Activated T-cell treated with anti-CD3 and anti-CD28 coated beads for 24 hours (primary cell): ENCODE measurements at regions not wholly inside any gene's neighbourhood (a gene's known extent, or its start where the extent isn't known, plus 50 kb on each side); places are given as distances from the start of the nearest gene placed in this dataset.

ENCODE experiments used
- DNase-seq: peaks from one replicate; pipeline ENCODE4 v3.0.0-alpha.2; 2020; ENCODE audit warnings: low read depth

DNA sequence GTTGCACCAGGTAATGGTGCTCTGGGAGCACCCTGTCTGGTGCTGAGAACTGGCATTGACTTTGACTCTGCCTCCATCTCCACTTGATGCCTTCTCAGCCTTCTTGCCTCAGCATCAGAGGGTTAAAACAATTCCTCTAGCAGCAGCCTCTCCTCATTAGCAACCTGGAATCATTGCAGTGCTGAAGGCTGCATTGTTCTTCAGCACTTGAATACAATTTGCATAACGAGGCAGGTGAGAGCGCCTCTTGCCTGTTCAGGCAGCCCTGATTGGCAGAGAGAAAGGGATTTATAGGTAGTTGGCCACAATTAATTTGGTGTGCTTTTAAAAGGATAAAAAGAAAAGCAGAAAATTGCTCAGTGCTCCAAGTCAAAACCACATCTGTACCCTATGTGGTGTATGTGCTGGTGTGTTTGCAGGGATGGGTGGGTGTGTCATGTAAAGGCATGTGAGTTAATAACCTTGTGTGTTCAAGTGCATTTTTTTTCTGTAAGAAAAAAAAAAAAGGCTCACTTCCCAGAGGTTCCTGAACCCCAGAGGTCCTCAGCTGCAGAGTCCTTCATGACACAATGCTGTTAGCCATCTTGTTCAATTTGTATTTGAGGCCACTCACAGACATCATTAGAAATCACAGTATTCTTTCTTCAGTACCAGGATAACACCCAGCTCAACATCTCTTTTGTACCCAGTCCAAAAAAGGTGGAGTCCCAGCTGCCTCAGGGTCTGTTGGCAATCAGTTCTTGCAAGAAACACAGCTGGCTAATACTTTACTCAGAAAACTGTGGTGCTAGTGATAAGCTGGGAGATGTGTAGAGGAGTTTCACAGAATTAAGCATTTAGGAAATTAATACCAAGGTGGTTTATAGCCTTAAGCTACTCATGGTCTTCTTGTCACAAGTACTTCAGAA lies 385.6 kb downstream of the GRIN2B start:
- DNase-seq, result no peak

DNA sequence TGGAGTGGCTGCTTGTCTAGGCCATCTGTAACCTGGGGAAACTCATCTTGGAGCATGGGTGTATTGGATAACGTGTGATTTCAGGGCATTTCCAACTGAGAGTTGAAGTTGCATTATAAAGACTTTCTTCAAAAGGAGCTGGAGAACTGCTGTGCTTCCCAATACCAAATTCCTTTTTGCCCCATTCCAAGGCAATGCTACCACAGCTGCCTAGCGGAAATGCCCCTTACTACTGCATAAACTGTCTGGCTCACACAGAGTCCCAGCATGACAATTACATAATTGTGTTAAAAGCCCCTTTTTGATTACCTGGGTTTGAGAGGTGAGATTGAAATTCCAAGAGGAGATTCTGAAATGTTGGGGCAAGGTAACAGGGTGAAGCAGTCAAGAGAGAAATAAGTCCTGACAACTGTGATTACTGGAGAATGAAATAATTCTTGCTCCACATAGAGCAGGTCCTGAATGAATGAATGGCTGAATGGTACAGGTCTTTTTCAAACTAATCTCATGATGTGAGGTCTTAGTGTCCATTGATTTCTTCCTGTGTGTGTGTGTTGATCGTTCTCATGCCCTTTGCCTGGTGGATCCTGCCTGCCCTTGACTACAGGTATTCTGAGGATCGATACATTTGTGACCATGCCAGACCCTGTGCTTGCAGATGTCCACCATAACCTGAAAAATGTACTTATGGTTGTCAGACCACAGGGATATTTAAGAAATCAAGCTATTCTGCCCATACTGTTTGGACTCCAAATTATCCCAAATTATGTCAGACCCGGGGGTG lies 386.5 kb downstream of the GRIN2B start:
- no peak for DNase-seq

DNA sequence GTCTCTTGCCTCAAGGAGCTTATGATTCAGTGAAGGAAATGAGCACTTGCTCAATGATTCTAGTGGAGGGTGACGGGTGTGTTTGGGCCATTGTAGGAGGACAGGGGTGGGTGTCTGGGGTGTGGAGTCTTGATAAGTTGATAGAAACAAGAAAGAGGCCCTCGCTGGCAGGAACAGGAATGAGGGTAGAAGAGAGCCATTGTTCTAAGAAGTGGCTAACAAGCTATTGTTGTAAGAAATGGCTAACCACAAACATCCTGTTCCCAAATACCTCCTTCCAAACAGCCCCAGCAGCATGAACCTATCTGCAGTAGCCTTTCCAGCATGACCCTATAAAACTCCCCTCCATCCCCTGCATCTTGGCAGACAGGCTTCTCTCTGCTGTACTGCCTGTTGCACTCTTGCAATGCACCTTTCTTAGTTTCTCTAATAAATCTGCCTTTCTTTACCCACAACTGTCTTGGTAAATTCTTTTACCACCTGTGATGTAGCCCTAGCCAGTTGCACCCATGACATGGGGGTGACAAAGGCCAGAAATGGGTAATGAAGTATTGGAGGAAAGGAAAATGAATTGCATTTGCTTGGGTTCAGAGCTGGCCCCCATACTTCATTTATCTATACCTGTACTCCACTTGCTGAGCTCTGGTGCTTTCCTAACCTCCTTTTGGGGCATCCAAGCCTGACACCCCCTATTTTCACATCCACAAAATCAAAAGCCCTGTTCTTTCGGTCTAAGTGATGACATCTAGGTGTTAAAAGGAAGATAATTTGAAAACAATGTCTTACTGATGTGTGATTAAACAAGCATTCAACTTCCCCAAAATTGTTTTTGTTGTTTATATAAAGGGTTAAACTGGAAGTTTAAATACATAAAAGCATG lies 389.1 kb downstream of the GRIN2B start:
- no peak for DNase-seq

DNA sequence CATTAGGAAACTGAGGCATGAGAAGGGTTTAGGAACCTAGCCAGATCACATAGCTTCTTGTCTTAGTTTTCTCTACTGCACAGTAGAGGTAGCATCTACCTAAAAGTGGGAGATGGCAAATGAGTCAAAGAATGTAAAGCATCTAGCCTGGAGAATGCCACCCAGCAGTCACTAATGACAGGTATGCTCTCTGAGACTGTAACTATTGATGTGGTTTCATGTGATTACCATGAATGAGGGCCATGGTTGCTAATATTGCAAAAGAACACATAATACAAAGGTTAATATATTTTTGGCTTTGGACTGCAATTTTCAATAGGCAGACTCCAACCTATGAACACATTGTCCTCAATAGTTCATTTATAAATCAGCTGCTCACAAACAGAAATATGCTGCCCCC lies 389.9 kb downstream of the GRIN2B start:
- no peak for DNase-seq

DNA sequence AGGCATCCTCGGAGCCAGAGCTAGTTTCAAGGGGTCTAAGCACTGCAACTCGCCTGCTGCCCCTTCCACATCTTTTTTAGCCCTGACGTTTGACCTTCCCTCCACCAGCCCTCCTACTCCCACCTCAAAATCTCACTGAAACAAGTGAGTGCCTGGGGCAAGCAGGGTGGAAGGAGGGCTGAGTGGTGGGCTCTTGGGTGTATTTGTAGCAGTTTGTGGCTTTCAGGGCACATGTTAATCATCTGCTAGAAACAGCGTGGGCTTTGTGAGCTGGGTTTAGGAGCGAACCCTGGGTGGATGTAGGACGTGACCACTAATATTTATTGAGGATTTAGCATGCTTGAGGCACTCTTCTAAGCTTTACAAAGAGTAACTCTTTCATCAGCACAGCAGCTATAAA lies 390.3 kb downstream of the GRIN2B start:
- no peak for DNase-seq

DNA sequence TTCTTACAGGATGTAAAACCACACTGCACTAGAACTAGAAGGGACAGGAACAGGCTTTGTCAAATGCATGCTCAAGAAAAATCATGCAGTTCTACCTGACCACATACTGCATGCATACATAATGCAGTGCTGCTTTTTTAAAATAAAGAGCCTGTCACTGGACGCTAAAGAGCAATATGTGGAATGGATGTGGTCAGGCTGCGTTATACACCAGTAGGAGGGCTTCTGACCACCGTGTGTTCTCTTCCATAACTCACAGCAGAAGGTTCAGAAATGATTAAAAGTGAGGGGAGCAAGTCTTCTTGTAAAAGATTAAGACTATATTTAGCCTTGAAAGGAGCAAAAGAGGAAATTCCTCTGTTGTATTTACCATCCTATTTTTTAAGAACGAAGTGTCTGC lies 392.0 kb downstream of the EMP1 start:
- no peak for DNase-seq

DNA sequence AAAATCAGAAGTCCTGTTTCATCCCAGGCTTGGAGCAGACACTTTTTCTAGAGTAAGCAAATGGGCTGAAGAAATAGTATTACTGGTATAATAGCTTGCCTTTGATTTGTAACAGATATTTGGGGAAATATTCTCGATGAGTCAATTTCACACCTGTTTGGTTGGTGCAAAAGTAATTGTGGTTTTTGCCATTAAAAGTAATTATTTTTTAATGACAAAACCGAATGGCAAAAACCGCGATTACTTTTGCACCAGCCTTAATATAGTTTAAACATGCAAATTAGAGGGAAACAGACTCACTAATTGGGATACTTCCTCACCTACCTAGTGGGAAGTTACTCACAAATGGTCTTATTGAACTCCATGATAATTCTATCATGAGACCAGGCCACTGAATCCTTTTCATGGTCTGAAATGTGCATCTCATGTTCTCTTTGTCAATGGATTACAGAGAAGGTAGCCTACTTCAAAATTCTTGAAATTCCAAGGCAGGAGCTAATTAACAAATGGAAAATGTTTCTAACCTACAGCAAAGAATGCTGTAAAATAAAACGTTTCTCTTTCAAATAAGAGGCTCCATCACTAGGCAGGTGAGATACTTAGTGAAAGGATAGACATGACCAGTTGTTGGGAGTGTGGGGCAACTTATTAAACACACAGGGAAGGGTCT lies 391.3 kb downstream of the EMP1 start:
- no peak for DNase-seq

DNA sequence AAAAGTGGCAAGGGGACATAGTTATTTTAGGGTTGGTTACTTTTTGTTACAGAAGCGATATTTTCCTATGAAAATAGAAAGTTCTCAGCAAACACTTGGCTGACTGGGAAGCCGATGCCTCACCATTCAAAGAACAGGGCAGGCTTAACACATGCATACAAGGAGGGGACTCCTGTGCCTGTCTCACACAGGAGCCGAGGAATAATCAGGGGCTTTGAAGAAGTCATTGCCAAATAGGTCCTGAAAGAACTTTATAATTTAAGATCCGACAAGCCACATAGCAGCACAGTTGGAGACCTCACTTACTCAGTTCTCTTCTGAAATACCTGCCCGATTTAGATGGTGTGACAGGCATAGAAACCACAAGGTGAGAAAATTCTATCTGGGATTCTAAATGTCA lies 389.8 kb downstream of the EMP1 start:
- DNase-seq, result no peak

DNA sequence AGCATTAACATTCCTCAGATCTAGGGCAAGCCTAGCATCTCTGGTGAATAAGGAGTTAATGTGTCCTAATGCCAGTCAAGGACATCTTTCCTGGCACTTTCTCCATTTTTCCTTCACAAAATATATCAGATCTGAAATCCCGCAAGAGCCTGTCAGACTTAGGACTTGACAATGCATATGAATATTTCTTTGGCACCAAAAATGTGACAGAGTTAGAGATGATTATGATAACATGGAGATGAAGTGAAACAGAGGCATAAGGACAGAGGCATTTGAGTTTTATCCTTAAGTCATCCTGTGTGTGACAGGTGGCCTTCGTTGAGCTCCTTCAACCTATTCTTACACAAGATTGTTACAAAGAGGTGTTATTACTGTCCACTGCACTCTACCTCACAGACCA lies 388.0 kb downstream of the EMP1 start:
- DNase-seq, result no peak

DNA sequence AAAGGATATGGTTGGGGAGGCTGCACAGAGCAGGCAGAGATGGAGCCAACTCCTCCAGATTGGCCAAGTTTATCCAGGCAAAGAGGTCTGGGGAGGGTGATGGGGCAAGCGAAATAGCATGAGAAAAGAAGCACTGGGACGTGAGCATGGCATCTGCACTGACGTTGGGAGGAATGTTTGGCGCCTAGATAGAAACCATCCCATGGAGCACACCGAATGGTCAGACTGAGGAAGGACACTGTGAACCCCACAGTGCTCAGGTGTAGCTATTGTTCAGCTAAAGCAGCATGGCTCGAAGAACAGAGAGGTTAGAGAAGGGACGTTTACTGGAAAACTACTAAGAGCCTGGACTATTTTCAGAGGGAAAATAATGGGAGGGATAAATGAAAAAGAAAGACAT lies 387.1 kb downstream of the EMP1 start:
- no peak for DNase-seq

DNA sequence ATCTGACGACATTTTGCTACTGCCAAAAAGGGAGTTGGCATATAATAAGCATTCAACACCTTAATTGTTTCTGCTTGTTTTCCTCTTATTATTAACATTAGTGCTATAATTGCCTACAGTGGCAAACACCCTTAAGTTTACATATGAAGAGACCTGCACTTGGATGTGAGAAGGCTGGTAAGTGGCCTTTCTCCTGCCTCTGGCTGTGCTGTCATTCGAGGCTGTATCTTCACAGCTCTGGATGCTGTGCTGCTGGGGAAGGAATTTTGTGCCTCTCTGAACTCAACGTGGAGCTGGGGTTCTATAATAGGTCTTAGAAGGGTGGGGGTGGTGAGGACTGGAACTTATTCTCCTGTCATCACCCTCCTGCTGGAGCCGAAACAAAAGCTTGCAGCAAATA lies 385.9 kb downstream of the EMP1 start:
- no peak for DNase-seq

DNA sequence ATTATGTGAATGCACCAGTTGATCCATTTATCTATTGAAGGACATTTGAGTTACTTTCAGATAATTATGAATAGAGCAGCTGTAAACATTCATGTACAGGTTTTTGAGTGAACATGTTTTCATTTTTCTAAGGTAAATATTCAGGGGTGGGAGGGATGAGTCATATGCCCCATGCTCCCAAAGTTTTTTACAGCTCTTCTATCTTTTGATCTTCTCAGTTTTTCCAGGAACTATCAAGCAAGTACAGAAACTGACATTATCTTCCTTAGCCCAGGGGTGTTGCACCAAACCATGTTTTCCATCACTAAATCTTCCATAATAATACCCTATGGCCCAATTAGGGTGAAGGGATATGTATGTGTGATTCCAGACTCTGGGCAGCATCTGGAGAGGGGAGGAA lies 384.5 kb downstream of the EMP1 start:
- DNase-seq, result no peak

DNA sequence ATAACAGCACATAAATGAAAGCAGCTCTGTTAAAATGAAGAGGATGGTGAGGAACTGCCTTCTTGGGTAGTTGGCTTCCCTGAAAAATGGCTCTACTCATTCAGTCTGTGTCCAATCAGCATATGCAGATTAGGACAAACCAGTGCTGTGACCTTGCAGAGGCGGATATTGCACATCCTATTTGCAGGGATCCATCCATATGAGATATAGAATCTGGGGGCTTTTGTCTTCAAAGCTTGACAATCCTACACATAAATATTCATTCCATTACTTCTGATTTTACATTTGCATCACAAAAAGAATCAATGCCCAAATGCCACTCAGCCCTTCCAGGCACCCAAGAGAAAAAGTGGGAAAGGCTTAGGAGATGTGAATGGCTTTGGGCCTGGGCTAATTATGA lies 383.7 kb downstream of the EMP1 start:
- no peak for DNase-seq

DNA sequence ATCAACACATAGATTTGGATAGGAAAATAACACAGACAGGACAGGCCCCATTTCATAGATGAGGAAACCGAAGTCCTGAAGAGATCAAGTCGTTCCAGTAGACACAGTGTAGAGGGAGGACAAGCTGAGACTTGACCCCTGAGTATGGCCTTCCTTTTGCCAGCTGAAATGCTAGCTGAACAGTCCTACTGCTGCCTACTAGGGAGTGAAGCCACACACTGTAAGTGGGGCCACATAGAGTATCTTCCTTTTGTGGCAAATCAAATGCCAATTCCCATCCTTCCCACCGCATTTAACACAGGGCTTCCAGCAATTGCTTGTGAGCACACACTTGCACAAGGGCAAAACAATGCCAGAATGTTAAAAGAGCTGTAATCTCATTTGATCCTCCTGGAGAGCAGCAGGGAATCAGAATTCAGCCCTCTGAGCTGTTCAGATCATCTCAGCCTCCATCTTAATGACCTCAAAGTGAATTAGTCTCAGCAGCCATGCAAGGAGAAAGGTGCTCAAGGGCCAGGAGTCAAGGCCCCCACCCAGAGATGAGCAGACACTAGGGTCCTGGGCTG lies 380.5 kb downstream of the EMP1 start:
- no peak for DNase-seq

DNA sequence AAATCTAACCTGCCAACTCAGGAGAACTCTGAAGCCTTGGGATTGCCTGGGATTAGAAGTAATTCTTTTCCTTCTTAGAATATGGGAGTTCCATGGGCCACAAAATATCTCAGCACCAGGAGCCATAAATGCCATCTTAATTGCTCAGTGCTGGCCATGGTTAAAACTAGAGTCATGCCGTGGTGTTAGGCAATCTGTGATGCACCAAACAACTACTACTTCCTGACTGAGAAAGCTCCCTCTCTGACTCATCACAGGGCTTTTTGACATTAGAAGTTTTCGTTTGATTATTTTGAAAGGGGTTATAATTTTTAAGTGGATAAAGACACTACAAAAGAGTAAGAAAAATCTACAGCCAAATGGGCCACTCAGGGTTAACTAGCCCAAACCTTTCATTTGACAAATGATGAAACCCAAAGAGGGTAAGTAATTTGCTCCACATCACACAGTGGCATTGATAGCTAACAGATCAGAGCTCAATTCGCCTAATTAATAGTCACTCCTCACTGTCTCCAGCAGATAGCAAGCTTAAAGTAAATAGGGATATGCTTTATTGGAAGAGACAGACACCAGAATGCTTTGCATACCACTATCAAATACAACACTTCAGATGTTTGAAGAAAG lies 377.3 kb downstream of the EMP1 start:
- no peak for DNase-seq

DNA sequence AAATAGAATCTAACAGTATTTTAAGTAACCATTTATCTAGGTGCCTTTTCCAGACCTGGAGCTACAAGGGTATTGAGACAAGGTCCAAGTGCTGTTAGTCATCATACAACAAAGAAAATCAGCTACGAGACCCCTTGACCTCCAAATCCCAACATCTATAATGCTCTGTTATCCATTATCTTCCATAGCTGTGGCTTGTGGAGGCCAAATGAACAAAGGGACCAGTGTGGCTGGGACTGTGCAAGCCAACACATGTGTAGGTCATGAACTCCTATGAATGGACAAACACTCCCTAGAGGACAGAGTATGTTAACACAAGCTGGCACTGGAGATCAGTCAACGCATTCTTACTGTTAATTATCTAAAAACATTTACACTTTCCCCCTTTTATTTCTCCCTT lies 374.5 kb downstream of the EMP1 start:
- no peak for DNase-seq

DNA sequence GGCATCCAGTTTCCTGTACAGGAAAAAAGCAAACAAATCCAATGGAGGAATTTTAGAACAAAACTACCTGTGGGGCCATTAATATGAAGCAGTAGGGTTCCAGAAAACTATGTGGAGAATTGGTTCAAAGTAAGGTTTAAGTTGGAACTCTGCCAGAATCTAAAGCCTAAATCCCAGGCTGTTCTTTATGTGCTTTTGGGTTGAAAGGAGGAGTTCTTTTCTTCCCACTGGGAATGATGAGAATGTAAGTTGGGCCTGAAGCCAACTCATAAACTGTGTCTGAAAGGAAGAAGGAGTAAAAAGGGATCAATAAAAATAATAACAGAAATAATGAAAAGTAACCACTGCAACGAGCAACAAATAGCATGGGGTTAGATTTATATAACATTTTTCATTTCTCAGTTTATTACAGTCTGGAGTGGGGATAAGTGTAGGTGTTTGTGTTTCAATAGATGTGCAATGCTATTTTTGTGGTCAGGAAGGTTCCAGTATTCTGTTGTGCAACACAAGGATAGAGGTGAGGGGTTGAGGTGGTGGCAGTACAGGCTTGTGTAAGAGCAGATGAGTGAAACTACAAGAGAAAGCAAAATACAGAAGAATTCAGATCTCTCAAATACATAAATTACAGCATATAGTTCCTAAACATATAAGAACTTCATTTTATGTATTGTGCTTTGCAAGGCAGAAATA lies 373.6 kb downstream of the EMP1 start:
- DNase-seq, result no peak

DNA sequence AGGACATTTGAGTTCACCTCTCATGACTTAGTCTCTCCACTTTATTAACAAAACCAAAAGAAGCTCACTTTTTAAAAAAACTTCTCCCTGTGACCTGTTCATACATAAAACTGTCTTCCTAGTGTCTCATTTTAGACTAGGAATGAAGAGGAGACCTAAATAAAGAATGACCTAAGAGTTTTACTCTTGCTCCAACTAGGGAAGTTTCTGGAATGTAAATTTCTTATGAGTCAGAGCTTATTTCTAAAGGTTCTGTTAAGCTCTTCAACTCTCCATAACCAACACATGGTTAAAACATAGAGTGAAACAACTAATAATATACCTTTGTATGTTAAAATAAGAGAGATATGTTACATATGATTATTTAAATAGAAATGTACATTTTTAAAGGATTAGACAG lies 369.8 kb downstream of the EMP1 start:
- DNase-seq, result no peak

DNA sequence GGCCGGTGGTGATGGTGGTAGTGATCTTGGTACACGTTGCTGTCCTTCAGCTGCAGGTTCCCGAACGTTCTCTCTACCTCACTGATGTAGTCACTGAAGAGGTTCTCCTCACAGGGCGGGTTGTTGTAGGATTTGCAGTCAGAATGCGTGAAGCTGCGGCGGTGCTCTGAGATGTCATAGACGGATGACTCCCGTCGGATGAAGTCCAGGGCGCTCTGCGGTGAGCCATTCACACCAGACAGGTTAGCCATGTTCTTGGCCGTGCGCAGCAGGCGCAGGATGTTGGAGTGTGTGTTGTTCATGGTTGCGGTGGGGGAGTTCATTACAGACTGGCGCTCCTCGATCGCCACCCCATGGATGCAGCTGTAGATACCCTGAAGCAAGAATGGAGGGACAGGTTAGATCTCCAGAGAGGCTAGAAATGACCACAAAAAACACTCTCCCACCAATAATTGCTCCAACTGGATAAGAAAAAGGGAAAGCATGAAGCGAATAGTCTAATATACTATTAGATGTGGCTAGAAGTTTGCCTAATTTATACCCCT lies 367.8 kb downstream of the EMP1 start:
- no peak for DNase-seq

DNA sequence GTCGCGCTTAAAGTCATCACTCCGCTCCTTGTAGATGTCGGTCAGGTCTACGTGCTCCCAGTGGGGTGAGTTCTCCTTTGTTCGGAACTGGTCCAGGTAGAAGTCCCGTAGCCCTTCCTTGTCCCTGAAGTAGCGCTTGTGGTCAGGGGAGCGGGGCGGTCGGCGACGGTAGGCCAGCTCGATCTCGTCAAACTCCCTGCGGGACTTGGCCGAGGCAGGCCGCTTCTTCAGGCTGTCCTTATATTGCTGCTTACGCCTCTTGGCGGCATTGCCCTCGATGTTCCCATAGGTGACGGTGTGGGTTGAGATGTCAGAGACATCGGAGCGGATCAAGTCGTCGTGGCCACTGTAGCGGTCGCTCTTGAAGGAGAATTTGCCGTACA lies 367.2 kb downstream of the EMP1 start:
- no peak for DNase-seq
